ENCODE measurements at regions not wholly inside any gene's neighbourhood (a gene's known extent, or its start where the extent isn't known, plus 50 kb on each side); places are given as distances from the start of the nearest gene placed in this dataset.

GRCh38 chr6:84492241-84493165 is 265.1 kb upstream of the CEP162 start:
- TF ChIP-seq, protein P1, sequence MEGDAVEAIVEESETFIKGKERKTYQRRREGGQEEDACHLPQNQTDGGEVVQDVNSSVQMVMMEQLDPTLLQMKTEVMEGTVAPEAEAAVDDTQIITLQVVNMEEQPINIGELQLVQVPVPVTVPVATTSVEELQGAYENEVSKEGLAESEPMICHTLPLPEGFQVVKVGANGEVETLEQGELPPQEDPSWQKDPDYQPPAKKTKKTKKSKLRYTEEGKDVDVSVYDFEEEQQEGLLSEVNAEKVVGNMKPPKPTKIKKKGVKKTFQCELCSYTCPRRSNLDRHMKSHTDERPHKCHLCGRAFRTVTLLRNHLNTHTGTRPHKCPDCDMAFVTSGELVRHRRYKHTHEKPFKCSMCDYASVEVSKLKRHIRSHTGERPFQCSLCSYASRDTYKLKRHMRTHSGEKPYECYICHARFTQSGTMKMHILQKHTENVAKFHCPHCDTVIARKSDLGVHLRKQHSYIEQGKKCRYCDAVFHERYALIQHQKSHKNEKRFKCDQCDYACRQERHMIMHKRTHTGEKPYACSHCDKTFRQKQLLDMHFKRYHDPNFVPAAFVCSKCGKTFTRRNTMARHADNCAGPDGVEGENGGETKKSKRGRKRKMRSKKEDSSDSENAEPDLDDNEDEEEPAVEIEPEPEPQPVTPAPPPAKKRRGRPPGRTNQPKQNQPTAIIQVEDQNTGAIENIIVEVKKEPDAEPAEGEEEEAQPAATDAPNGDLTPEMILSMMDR (IDR thresholded peaks at IDR 0.05) = no peak
- TF ChIP-seq EZH2 (IDR thresholded peaks at IDR 0.05) = no peak

Measured in neural progenitor cell (in vitro differentiated cells).